NCI-H128 (cell line): ENCODE measurements at regions not wholly inside any gene's neighbourhood (a gene's known extent, or its start where the extent isn't known, plus 50 kb on each side); places are given as distances from the start of the nearest gene placed in this dataset.

Experiments
- DNase-seq: peaks from one replicate; lab custom pipeline; 2025; ENCODE audit not compliant: unreplicated experiment; lab: John Stamatoyannopoulos, UW

DNA sequence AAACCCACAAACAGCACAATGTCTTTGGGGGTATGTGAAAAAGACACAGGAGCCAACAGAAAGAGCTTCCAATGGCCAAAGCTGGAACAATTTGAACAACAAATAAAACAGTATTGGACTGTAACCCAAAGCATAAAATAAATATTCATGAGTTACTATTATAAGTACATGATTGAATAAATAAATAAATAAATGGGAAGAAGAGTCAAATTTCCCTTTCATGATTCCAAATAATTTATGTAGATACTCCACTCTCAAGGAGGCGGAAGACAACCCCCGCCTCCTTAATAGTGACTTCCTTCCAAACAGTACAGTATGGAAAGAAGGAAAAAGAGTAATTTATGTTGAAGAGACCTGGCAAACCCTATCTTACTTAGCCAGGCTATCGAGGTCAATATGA is 124.4 kb upstream of the P2RY1 start:
- DNase-seq: no peak

DNA sequence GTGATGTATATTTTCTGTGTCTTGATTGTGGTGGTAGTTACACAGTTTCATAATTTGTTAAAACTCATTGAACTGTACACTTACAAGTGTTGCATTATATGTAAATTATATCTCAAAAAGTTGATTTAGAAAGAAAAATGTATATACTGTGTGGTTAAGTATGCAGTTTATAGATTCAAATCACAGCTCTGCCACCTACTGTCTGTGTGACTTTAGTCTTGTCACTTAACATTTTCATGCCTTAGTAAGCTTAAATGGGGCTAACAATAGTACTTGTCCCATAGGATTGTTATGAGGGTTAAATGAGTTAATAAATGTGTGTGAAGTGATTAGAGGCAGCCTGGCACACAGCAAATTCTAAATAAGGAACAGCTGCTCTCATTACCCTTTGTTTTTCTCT is 120.9 kb upstream of the P2RY1 start:
- DNase-seq: no peak

DNA sequence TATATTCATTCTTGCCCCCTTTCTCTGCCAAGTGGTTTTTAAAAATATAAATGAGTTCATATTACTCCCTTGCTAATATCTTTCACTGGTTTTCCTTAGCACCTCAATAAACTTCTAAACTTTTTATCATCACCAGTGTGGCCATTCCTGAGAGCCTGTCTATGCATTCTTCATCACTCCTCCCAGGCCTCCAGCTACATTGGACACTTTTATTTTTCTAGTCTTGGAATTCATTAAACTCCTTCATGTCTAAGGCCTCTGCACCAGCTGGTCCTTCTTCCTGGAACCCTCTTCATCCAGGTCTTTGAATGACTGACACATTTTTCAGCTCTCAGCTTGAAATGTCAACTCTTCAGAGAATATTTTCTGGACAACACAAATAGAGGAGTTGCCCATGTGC is 120.4 kb upstream of the P2RY1 start:
- no peak for DNase-seq

DNA sequence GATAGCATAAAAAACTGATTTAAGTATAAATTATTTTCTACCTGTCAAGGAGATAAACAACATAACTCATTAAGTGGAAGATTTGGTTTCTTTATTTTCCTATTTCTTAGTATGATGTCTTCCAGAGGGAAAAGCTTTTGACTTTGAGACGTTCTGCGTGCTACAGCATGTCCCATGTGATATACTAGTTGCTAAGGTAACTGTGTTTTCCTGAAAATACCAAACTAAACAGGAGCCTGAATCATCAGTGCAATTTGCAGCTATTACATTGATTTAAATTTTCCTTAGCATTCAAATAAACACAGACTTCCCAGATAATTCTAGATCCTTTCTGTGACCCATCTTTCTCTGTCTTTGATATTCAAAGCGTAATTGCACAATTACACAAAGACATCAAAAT is 117.7 kb upstream of the P2RY1 start:
- DNase-seq: no peak

DNA sequence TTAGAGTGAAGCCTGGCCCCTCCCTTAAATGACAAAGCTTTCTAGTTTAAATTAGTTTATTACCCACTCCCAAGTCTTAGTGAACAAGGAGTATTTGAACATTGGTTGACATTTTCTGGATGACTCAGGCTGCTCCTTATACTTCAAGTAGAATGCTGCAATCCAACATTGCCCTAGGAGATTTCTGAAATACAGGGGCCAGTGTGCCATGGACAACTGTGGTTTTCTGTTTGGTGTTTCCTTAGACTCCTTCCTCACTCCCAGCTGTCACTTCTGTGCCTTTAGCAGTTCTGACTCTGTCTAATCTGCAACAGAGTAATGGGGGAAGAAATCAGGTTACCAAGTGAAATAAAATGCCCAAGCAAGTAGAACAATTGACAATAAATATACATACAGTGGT is 116.1 kb upstream of the P2RY1 start:
- no peak for DNase-seq

DNA sequence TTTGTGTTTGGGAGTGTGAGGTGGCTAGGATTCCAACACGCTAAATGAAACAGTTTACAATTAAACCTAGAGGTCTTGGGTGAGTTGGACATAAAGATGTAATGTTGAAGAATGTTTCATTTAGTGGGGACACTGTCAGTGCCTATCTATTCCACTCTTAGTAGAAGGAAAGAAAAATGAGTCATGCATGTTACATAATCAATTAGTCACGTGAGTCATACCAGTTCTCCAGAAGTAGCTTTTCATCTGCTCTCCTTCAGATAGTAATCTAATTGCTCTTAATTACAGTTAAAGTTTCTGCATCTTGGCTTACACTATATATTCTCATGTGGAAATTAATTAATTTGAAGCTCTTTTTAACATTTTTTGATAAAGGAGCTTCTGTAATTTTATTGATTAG is 115.7 kb upstream of the P2RY1 start:
- DNase-seq: no peak

DNA sequence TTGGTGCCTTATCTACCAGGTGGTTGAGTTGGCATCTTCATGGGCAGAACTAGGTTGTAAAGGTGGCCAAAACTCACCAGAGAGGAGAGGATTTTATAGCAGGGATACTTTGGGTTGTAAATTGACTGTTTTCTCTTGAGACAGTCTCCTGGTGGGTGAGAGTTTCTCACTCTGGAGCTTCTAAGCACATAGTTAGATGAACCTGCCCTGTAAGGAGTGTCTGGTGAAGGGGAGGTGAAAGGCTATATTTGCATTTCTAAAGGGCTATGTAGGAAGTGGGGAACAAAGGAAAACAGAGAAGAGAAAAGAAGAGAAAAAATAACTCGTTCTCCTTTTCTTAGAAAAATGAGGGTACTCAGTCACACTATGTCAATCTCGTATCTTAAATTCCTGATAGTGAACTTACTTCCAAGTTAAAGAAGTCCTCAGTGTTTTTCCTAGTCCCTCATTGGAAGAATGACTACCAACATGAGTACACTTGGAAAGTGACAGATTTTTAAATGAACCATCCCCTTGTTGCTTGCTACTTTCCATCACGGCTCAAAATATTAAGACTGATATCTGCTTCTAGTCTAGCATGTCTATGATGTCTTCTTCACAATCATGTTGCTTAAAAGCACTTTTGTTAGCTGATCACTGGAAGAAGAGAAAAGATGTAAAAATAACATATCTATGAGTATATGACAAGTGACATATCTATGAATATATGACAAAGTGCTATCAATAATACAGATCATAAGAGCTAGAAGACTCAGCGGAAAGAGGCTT is 113.8 kb upstream of the P2RY1 start:
- DNase-seq: no peak

DNA sequence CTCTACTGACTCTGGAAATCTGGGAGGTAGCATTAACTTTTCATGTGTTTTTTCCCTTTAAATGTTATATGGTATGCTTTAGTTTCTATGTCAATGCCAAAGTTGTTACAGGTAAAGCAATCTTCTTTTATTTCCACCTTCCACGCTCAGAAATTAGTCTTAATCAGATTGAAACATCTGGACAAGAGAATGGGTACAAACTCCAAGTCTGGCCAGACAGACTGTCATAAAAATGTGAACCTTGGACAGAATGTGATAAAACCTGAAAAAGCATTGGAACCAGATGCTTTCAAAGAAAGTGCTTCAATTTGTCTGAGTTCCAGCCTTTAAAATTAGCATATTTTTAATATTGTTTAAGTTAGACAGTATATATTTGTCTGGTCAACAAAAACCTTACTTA is 110.7 kb upstream of the P2RY1 start:
- DNase-seq: no peak

DNA sequence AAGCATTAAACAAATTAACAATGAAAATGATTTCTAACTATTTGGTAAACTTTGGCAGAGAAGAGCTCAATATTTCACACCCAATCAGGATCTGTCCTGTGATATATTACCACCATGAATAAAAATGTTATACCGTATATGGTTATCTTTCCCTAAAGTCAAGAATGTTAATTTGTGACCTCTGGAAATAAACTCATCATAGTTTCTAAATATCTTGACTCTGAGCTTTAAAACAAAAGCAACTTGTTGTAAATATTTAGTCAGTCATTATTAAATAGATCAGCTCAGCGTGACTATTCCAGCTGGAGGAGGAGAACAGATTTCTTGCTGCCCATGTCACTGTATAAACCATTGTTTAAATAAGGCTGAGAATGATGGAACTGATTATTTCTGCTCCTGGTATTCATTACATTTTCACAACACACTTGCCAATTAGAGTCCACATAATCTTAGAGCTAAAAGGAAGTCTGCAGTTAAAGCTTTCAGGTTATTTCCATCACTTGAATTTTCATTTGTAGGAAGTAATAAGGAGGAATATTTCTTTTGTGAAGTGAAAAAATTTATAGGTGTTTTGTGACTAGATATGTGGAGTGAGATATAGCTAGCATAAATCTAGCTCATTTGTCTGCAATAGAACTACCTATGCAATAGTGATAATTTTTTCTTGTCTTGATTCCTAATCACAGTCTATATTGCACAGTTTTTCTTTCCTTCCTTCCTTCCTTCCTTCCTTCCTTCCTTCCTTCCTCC is 106.5 kb upstream of the P2RY1 start:
- no peak for DNase-seq

DNA sequence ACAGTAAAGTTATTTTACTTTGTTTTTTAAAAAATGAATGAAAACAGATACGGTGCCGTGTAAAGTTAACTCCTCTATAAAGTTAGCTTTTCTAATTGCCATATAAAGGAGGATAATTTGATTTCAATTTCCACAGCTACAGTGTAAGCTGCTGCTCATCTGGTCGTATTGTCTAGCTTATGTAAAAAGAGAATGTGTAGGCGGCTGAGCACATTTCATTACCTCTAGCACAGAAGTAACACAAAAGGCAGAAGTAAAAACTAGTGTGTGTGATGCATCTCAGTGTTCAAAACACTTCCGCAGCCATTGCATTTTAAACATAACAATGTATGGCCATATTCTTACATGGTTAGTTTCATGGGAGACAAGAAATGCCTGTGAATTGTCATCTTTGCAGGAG is 105.0 kb upstream of the P2RY1 start:
- DNase-seq: no peak

DNA sequence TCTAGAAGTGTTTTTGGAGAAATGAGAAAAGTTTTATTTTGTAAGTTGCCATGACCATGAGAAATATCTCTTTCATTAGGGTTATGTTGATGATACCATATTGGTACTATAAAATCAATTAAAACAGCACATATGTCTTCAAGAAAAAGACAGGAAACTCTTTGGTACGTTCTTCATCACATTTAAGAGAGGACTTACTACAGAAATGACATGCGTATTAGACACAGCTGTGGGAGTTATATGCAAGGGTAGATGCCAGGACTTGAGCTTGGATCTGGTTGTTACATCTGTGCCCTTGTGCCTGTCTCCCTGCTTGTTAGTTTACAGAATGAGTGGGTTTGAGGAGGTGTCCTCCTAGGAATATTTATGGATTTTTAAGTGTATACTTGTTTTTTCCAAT is 103.4 kb upstream of the P2RY1 start:
- no peak for DNase-seq

DNA sequence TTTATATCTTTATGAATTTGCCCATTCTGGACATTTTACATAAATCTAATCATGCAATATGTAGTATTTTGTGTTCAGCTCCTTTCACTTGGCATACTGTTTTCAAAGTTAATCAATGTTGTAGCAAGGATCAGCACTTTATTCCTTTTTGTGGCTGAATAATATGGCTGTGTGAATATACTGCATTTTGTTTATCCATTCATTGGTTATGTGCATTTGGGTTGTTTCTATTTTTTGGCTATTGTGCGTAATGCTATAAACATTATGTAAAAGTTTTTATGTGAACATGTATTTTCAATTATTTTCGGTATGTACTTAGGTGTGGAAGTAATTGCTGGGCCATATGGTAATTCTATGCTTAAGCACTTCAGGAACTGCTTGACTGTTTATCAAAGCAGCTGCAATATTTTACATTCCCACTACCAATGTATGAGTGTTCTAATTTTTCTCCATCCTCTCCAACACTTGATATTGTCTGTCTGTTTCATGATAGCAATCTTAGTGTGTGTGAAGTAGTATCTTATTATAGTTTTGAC is 101.3 kb upstream of the P2RY1 start:
- no peak for DNase-seq

DNA sequence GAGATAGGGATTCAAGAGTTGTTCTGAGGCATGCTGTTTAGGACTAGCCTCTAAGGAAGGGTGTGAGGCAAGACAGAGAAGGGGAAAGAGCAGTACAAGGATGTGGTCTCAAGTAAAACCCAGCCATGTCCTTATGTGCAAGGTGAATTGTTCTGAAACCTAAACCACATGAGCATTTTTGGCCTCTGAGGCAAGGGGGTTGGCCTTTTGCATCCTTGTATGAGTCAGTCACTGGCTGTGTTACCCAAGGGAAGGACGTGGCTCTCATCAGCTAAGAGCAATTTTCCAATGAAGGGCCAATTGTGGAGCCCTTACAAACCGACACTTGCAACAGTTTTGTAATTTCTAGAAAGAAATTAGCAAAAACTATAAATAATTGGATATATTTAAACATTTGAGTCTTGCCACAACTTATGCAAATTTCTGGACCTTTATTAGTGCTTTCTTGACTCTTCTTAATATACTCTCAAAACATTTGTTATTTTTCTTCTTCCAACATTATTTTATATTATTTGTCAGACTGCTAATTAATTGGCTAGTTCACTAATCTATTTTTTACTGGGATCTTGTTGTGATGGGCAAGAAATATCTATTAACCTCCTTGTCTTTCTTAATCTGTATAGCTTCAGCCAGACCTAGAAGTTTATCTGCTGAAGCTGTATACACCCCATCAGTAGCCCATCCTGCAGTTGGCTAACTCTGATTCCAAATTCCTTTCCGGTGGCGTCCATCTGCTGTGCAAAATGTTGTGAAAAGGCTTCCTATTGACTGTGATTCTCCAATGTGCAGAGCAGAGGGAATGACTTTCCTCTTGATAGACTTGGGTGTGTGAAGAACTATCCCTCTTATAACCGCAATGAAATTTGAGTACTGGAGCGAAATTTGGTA is 97.7 kb upstream of the P2RY1 start:
- no peak for DNase-seq

DNA sequence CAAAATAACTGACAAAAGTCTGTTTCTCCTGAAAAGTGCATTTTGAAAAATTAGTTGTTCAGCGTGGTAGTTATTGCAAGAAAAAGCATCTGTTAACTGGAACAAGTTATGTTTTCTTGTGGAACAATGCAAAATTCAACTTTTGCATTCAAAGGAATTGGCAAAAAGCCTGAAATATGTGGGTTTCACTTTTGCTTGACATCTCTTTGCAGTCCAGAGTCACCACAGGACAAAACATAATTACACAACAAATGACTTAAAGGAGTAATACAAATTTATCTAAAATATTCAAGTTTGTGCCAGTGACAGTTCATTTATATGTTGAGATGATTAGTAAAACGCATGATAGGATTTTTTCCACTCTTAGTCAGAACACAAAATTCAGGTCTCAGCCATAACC is 96.3 kb upstream of the P2RY1 start:
- DNase-seq: no peak

DNA sequence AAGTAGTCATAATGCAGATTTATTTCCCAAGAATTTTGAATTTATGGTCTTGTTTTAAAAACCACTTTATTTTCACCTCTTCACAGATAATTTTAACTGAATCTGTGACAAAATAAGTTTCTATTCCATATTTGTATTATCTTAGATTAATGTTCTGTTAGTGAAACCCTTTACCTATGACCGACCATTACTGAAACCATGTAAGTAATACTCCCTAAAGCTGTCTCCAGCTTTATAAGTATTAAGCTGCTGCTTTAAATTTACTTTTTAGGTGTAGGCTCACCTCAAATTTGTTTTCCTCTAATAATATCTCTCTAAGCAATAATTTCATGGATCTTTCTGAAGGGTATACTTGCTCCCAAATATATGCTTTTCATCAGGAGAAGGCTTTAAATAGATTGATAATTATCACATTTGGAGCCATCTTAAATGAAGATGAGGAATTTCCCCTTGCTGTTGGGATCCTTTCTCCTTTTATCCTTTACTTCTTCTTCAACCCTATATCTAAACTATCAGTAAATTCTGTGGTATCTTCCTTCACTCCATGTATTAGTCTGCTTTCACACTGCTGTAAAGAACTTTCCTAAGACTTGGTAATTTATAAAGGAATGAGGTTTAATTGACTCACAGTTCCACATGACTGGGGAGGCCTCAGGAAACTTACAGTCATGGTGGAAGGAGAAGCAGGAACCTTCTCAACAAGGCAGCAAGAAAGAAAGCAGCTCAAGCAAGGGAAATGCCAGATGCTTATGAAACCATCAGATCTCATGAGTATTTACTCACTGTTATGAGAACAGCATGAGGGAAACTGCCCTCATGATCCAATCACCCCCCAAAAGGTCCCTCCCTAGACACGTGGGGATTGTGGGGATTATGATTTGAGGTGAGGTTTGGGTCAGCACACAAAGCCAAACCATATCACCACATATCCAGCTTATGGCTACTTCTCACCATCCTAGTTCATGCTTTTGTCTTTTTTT is 92.3 kb upstream of the P2RY1 start:
- DNase-seq: no peak

DNA sequence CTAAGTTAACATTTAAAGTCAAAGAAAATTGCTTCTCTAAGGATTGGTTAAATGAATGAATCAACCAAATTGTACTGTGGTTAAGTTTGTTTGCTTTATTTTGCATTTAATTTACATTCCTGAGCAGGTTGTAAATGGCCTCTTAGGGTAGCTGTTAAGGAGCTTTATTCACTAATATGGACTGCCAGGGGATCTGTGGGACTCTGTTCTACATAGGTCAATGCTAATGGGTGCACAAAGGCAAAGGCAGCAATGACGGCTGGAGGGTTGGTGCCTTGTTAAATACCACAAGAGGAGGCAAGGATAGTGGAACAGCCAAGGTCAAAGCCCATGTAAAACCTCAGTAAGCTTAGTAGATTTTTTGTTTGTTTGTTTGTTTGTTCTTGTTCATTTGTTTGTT is 89.3 kb upstream of the P2RY1 start:
- no peak for DNase-seq

DNA sequence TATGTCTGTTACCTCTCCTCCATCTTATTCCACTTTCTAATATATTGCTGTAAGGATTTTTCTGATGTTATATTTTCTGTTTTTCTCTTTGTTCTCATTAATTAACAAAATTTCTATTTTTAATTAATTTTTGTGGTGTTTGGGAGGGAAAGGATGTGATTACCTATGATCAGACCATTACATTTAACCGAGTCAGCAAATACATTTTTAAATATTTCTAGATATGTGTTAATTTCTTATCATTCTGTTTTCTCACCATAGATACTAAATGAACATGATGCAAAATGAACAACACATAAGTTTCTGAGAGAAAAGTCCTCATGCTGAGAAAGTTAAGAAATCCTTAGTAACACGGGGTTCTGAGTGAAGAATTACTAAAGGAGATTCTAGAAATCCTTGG is 80.6 kb upstream of the P2RY1 start:
- DNase-seq: no peak

DNA sequence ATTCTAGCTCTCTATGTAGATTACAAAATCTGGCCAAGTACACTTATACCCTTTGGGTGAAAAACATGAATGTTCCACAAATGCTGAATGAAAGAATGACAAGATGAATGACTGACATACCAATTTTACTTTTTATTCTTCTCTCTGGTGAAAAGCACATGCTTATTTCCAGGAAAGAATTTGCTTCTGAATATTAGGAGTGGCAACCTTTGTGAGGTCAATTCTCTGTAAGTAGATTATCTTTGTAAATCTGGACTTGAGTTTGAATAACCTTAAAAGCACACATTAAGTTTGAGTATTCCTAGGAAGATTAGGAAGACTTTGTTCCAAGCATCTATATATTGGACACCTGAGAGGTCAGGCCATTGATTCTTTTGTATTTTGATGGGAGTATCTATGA is 78.1 kb upstream of the P2RY1 start:
- DNase-seq: no peak

DNA sequence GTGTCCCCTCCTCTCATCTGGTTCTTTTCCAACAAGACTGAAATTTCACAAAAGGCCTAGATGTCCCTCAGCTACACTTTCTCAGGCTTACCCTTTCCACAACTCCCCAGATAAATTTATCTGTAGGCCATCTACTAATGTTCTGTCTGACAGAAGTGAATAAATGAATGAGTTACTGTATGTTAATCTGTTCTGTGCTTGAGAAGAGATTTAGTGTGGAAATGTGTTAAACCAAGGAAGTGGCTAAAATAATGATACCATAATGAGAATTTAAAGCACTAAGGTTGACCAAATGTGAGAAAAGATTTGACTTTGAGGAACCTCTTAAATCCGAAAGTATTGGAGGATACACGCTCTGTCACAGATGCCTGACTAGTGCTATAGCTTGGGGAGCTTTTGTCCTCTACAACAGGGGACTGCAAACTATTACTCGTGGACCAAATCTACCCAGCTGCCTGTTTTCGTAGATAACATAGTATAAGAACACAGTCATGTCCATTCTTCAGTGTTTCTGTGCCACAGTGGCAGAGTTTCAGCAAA is 74.8 kb upstream of the P2RY1 start:
- DNase-seq: no peak

DNA sequence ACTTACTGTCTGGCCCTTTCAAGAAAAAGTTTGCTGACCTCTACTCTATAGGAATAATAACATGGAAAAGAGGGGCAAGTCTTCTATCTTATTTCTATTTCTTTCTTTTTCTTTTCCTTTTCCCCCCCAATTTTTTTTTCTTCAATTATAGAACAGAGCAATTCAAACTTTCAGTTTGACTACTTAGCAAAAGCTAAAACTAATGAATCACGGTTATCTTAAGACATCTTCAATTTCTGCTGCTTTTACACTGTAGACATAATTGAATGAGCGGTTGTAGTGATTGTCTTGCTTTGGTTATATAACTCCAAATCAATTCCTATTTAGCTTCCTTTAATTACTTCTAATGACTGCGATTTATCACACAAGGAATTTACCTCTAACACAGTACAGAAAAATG is 74.3 kb upstream of the P2RY1 start:
- no peak for DNase-seq
